OCI-LY7 (cell line): ENCODE measurements at regions not wholly inside any gene's neighbourhood (a gene's known extent, or its start where the extent isn't known, plus 50 kb on each side); places are given as distances from the start of the nearest gene placed in this dataset.

ENCODE experiments used
- BruUV-seq: library from RNA; stranded (reverse); fragments of 400-500 nt; replicated peaks from 2 replicates; lab custom pipeline; 2021; lab: Mats Ljungman, UMichigan
- CTCF ChIA-PET: fragments of 300-600 bp; sonication (Branson Sonifier 250); formaldehyde crosslinking; loops from one replicate; lab custom pipeline; 2022; ENCODE audit warnings: antibody characterized with exemption; ENCODE audit not compliant: unreplicated experiment; lab: Charles Lee
- POLR2A ChIA-PET: fragments of 300-600 bp; sonication (Branson Sonifier 250); formaldehyde crosslinking; loops from one replicate; lab custom pipeline; 2022; ENCODE audit warnings: antibody characterized with exemption; lab: Charles Lee
- DNase-seq: peaks from one replicate; pipeline ENCODE4 v3.0.0-alpha.2; 2015; ENCODE audit warnings: low spot score
- H2AFZ ChIP-seq: fragments of 200-600 bp; sonication (generic), shearing (Covaris generic); 2 replicates; pipeline ENCODE4 v1.6.1; 2014; ENCODE audit warnings: mild to moderate bottlenecking, antibody characterized with exemption, low read length, moderate library complexity
- H3K27ac ChIP-seq: fragments of 200-600 bp; sonication (generic); 2 replicates; pipeline ENCODE4 v1.5.1; 2014; ENCODE audit warnings: mixed run types, low read depth, mild to moderate bottlenecking, moderate library complexity, low read length, inconsistent platforms; ENCODE audit not compliant: poor library complexity, severe bottlenecking
- H3K36me3 ChIP-seq: fragments of 200-600 bp; sonication (generic); 2 replicates; pipeline ENCODE4 v1.6.1; 2014; ENCODE audit warnings: mild to moderate bottlenecking, antibody characterized with exemption, low read length, moderate library complexity, mixed read lengths; ENCODE audit not compliant: insufficient read depth
- H3K4me1 ChIP-seq: fragments of 200-600 bp; sonication (generic); 2 replicates; pipeline ENCODE4 v1.5.1; 2014; ENCODE audit warnings: mild to moderate bottlenecking, low read length; ENCODE audit not compliant: insufficient read depth, poor library complexity, severe bottlenecking
- H3K4me2 ChIP-seq: fragments of 200-600 bp; sonication (generic); 2 replicates; pipeline ENCODE4 v1.6.1; 2014; ENCODE audit warnings: mild to moderate bottlenecking, low read length
- H3K4me3 ChIP-seq: fragments of 200-600 bp; sonication (generic); 2 replicates; pipeline ENCODE4 v1.5.1; 2014; ENCODE audit warnings: mild to moderate bottlenecking, low read depth, low read length; ENCODE audit not compliant: poor library complexity, severe bottlenecking
- H3K79me2 ChIP-seq: fragments of 200-600 bp; sonication (generic); 2 replicates; pipeline ENCODE4 v1.6.1; 2016; ENCODE audit warnings: low read depth, mild to moderate bottlenecking, low read length, moderate library complexity, mixed read lengths; ENCODE audit not compliant: insufficient read depth
- H3K9me2 ChIP-seq: fragments of 200-600 bp; sonication (generic); 2 replicates; pipeline ENCODE4 v1.6.1; 2016; ENCODE audit warnings: mild to moderate bottlenecking, low read length, mixed read lengths; ENCODE audit not compliant: insufficient read depth
- H3K9me3 ChIP-seq: fragments of 200-600 bp; sonication (generic); 2 replicates; pipeline ENCODE4 v1.6.1; 2014; ENCODE audit warnings: mild to moderate bottlenecking, mixed run types, low read length, mixed read lengths
- H4K20me1 ChIP-seq: fragments of 200-600 bp; sonication (generic); 2 replicates; pipeline ENCODE4 v1.6.1; 2014; ENCODE audit warnings: mild to moderate bottlenecking, antibody characterized with exemption, low read length, moderate library complexity, mixed read lengths; ENCODE audit not compliant: insufficient read depth
- EZH2phosphoT487 ChIP-seq: fragments of 200-600 bp; sonication (generic); IDR thresholded peaks from 2 replicates; pipeline ENCODE4 v1.6.1; 2018; ENCODE audit warnings: low read depth, borderline replicate concordance, mild to moderate bottlenecking, mixed run types, antibody characterized with exemption, low read length, moderate library complexity, mixed read lengths
- intact Hi-C: fragments of 100-400 bp; cut with micrococcal nuclease; formaldehyde crosslinking; loops from one replicate; pipeline ENCODE4 v1.10.0; 2022; ENCODE audit not compliant: unreplicated experiment
- TF ChIP-seq, protein P1 (sequence below): fragments of 200-600 bp; sonication (generic); conservative IDR thresholded peaks from 2 replicates; pipeline ENCODE4 v1.5.1; 2014; ENCODE audit warnings: mild to moderate bottlenecking, antibody characterized with exemption, low read length, moderate library complexity, mixed read lengths

GRCh38 chr21:28804089-28804670, 188.5 kb downstream of the LTN1 start:
- Histone ChIP-seq H3K27ac (no peak overlapping the region), H3K36me3 (no peaks in the 10 kb centered on the region), H4K20me1 (no peaks in the 10 kb centered on the region), H3K9me2 (no peaks in the 10 kb centered on the region), H3K4me2 (no peak overlapping the region), H3K79me2 (no peaks in the 10 kb centered on the region), H3K4me3 (no peak overlapping the region), H3K9me3 (no peaks in the 10 kb centered on the region), H2AFZ (no peak overlapping the region), H3K4me1 (no peaks in the 10 kb centered on the region)
- ChIA-PET POLR2A (no interaction called here), CTCF (no interaction called here)
- DNase-seq, result no peak
- TF ChIP-seq, protein P1, sequence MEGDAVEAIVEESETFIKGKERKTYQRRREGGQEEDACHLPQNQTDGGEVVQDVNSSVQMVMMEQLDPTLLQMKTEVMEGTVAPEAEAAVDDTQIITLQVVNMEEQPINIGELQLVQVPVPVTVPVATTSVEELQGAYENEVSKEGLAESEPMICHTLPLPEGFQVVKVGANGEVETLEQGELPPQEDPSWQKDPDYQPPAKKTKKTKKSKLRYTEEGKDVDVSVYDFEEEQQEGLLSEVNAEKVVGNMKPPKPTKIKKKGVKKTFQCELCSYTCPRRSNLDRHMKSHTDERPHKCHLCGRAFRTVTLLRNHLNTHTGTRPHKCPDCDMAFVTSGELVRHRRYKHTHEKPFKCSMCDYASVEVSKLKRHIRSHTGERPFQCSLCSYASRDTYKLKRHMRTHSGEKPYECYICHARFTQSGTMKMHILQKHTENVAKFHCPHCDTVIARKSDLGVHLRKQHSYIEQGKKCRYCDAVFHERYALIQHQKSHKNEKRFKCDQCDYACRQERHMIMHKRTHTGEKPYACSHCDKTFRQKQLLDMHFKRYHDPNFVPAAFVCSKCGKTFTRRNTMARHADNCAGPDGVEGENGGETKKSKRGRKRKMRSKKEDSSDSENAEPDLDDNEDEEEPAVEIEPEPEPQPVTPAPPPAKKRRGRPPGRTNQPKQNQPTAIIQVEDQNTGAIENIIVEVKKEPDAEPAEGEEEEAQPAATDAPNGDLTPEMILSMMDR, result no peak
- no peak for TF ChIP-seq EZH2phosphoT487
- intact Hi-C loops, result no loop called here
- BruUV-seq, result no TSS peak

DNA sequence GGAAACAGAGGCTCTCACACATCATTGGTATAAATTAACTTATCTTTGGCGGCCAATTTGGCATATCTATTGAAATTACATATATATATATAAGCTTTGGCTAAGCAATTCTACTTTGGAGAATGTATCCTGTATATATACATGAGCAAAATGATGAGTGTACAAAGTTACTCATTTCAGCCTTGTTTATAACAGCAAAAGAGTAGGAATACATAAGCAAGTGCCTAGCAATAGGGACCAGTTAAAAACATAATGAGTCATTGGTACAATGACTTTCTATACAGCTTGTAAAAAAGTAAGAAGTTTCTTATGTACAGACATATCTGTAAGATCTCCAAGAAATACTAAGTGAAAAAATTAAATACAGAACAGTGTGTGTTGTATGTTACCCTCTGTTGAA, 190.8 kb downstream of the LTN1 start:
- Histone ChIP-seq H3K4me3 (no peak overlapping the region), H3K9me2 (no peaks in the 10 kb centered on the region), H3K4me1 (no peaks in the 10 kb centered on the region), H2AFZ (no peak overlapping the region), H3K79me2 (no peaks in the 10 kb centered on the region), H4K20me1 (no peaks in the 10 kb centered on the region), H3K4me2 (no peak overlapping the region), H3K36me3 (no peaks in the 10 kb centered on the region), H3K27ac (no peak overlapping the region), H3K9me3 (no peaks in the 10 kb centered on the region)
- POLR2A ChIA-PET, result interaction anchor here (0.5 to 0.8 kb wide), 3 partner anchors 18 to 305 kb away, joined by 3 read pairs; no protein-coding TSS in a partner anchor
- CTCF ChIA-PET, result interaction anchor here (1.0 kb wide), 1 partner anchor 21 kb away, joined by 4 read pairs; no protein-coding TSS in a partner anchor
- intact Hi-C loops, result no loop called here
- DNase-seq, result no peak
- no TSS peak for BruUV-seq
- TF ChIP-seq, protein P1, result no peak
- TF ChIP-seq EZH2phosphoT487, result no peak

- POLR2A ChIA-PET, result no interaction called here
- Histone ChIP-seq H3K9me3 (no peaks in the 10 kb centered on the region), H3K4me1 (no peaks in the 10 kb centered on the region), H2AFZ (no peak overlapping the region), H4K20me1 (no peaks in the 10 kb centered on the region), H3K36me3 (no peaks in the 10 kb centered on the region), H3K27ac (no peak overlapping the region), H3K79me2 (no peaks in the 10 kb centered on the region), H3K4me2 (no peak overlapping the region), H3K4me3 (no peak overlapping the region), H3K9me2 (no peaks in the 10 kb centered on the region)
- intact Hi-C loops, result no loop called here
- DNase-seq, result no peak
- TF ChIP-seq, protein P1, result no peak
- TF ChIP-seq EZH2phosphoT487, result no peak
- no TSS peak for BruUV-seq
- CTCF ChIA-PET, result no interaction called here
Measured at GRCh38 chr21:28799926-28800325, 192.8 kb downstream of the LTN1 start.
